Adrenal gland (tissue), 9 donors: ENCODE measurements at regions not wholly inside any gene's neighbourhood (a gene's known extent, or its start where the extent isn't known, plus 50 kb on each side); places are given as distances from the start of the nearest gene placed in this dataset.

Experiments used
- DNase-seq, 7 donors: peaks; one replicate each; pipeline ENCODE4 v3.0.0-alpha.2; 2019 to 2020
- H3K27ac ChIP-seq, 5 donors: fragments of 200-600 bp; sonication (generic) in 4 of 5; 1 replicate in 3 of 5; 2 replicates in 2 of 5; pipeline versions ENCODE4 v1.5.1 to v1.8.0; 2016 to 2020; ENCODE audit warnings: mild to moderate bottlenecking in 1 of 5
- H3K27me3 ChIP-seq: fragments of 200-600 bp; 2 replicates; pipeline ENCODE4 v1.8.0; 2021
- H3K36me3 ChIP-seq, 2 donors: fragments of 200-600 bp; replicated peaks in 1 of 2; 1 replicate in 1 of 2; 2 replicates in 1 of 2; pipeline versions ENCODE4 v1.5.1 to v1.8.0; 2018 to 2022
- H3K4me1 ChIP-seq, 2 donors: fragments of 200-600 bp; replicated peaks in 1 of 2; 1 replicate in 1 of 2; 2 replicates in 1 of 2; pipeline versions ENCODE4 v1.5.1 to v1.8.0; 2018 to 2021
- H3K4me3 ChIP-seq, 4 donors: fragments of 200-600 bp; sonication (generic) in 3 of 4; one replicate each; pipeline ENCODE4 v1.5.1; 2016 to 2018
- H3K9me3 ChIP-seq, 3 donors: fragments of 200-600 bp; sonication (generic) in 1 of 3; replicated peaks in 1 of 3; 1 replicate in 2 of 3; 2 replicates in 1 of 3; pipeline versions ENCODE4 v1.5.1 to v1.8.0; 2016 to 2021
- CTCF ChIP-seq, 6 experiments: fragments of 450-650 bp in 4 of 6; fragments of 200-600 bp in 2 of 6; sonication (generic) in 1 of 6; IDR thresholded peaks; 1 replicate in 5 of 6; 2 replicates in 1 of 6; pipeline versions ENCODE4 v1.5.1 to v1.8.0; 2016 to 2021; ENCODE audit warnings: antibody characterized with exemption in 6 of 6, mild to moderate bottlenecking in 2 of 6, moderate library complexity in 1 of 6
- POLR2A ChIP-seq, 2 donors: fragments of 450-650 bp; IDR thresholded peaks; one replicate each; pipeline ENCODE4 v1.6.1; 2017; ENCODE audit warnings: antibody characterized with exemption in 2 of 2, mild to moderate bottlenecking in 2 of 2, moderate library complexity in 1 of 2
- WGBS, 4 donors: extraction: QIAGEN DNeasy Blood & Tissue Kit in 2 of 4; methylation state at CpG; one replicate each; pipeline versions ENCODE4 v1.1.5 to v1.1.7; 2013 to 2017; 5-methylcytosine and 5-hydroxymethylcytosine counted together
- intact Hi-C, 2 donors: fragments of 100-400 bp; cut with DNase I; formaldehyde crosslinking; loops; one replicate each; pipeline versions ENCODE4 v1.14.1 to v1.15.0; 2022 to 2023
- donor health status: healthy with polysubstance abuse.
- donor health status: Bipolar disorder and iron deficiency.
- donor health status: DM: yes; HTN: yes; CAD: no.
- donor health status: DM: no; HTN: no; CAD: no.
- donor health status: DM: no; HTN: no; CAD: no.

- Histone ChIP-seq H3K27ac (no peak overlapping the region), H3K27me3 (no peaks in the 10 kb centered on the region), H3K9me3 (no peaks in the 10 kb centered on the region), H3K4me3 (no peak overlapping the region), H3K4me1 (no peaks in the 10 kb centered on the region), H3K36me3 (no peaks in the 10 kb centered on the region)
- intact Hi-C loops, result no loop called here
- no peak for DNase-seq
- TF ChIP-seq CTCF (IDR thresholded peaks at IDR 0.05) (no peak), POLR2A (IDR thresholded peaks at IDR 0.05) (no peak)
- 79 to 95% (median 82%) methylated on average over 1 to 7 of the region's 7 CpGs for WGBS, 4 donors
These were observed 548.7 kb downstream of the TBC1D32 start for GRCh38 chr6:120785459-120786086.

GRCh38 chr6:120779441-120779840, 554.8 kb downstream of the TBC1D32 start:
- no peaks in the 10 kb centered on the region for H3K4me1 ChIP-seq
- no peak for DNase-seq
- H3K27ac ChIP-seq, result no peak overlapping the region
- no peaks in the 10 kb centered on the region for H3K9me3 ChIP-seq
- TF ChIP-seq POLR2A (IDR thresholded peaks at IDR 0.05), result no peak
- TF ChIP-seq CTCF (IDR thresholded peaks at IDR 0.05), result no peak
- no peak overlapping the region for H3K4me3 ChIP-seq
- WGBS, 4 donors, result 89 to 100% (median 91%) methylated on average over 2 to 4 of the region's 4 CpGs
- no peaks in the 10 kb centered on the region for H3K27me3 ChIP-seq
- no peaks in the 10 kb centered on the region for H3K36me3 ChIP-seq
- intact Hi-C loops, result no loop called here

- no peak overlapping the region for H3K27ac ChIP-seq
- no peak overlapping the region for H3K4me3 ChIP-seq
- H3K9me3 ChIP-seq, result no peaks in the 10 kb centered on the region
- TF ChIP-seq POLR2A (IDR thresholded peaks at IDR 0.05), result no peak
- no peak for TF ChIP-seq CTCF (IDR thresholded peaks at IDR 0.05)
- 69 to 76% (median 72%) methylated on average over 3 of the region's 3 CpGs for WGBS, 4 donors
- H3K4me1 ChIP-seq, result no peaks in the 10 kb centered on the region
- no peaks in the 10 kb centered on the region for H3K27me3 ChIP-seq
- intact Hi-C loops, result no loop called here
- no peaks in the 10 kb centered on the region for H3K36me3 ChIP-seq
- DNase-seq, result no peak
These were observed 558.6 kb downstream of the TBC1D32 start for GRCh38 chr6:120775698-120776097.

- intact Hi-C loops, result no loop called here
These were observed 560.0 kb downstream of the TBC1D32 start for GRCh38 chr6:120774275-120774674.

More at GRCh38 chr6:120774275-120774674, 560.0 kb downstream of the TBC1D32 start:
- H3K4me3 ChIP-seq, result no peak overlapping the region
- no peak for DNase-seq
- H3K27ac ChIP-seq, result no peak overlapping the region
- TF ChIP-seq CTCF (IDR thresholded peaks at IDR 0.05) (no peak), POLR2A (IDR thresholded peaks at IDR 0.05) (no peak)
- WGBS, 4 donors, result 26 to 65% (median 43%) methylated on average over 1 of the region's 1 CpG
- H3K27me3 ChIP-seq, result no peaks in the 10 kb centered on the region
- H3K4me1 ChIP-seq, result no peaks in the 10 kb centered on the region
- no peaks in the 10 kb centered on the region for H3K9me3 ChIP-seq
- no peaks in the 10 kb centered on the region for H3K36me3 ChIP-seq
